HUES64 (cell line): ENCODE measurements at regions not wholly inside any gene's neighbourhood (a gene's known extent, or its start where the extent isn't known, plus 50 kb on each side); places are given as distances from the start of the nearest gene placed in this dataset.
A peak's percentile ranks its signal among the peaks of the same experiment; 100 is the strongest.

Experiments
- H3K27ac ChIP-seq: 2 replicates; pipeline ENCODE4 v1.7.0; 2013; ENCODE audit warnings: low read depth, low read length, inconsistent platforms
- H3K27me3 ChIP-seq: 2 replicates; pipeline ENCODE4 v1.6.1; 2013; ENCODE audit warnings: mild to moderate bottlenecking, low read length; ENCODE audit not compliant: insufficient read depth
- H3K36me3 ChIP-seq: 2 replicates; pipeline ENCODE4 v1.6.1; 2013; ENCODE audit warnings: mild to moderate bottlenecking, low read length; ENCODE audit not compliant: insufficient read depth
- H3K4me1 ChIP-seq: 2 replicates; pipeline ENCODE4 v1.6.1; 2013; ENCODE audit warnings: mild to moderate bottlenecking, low read length, moderate library complexity; ENCODE audit not compliant: insufficient read depth
- H3K4me3 ChIP-seq: 2 replicates; pipeline ENCODE4 v1.5.1; 2013; ENCODE audit warnings: mild to moderate bottlenecking, low read length, moderate library complexity
- H3K9ac ChIP-seq: 2 replicates; pipeline ENCODE4 v1.6.1; 2013; ENCODE audit warnings: mild to moderate bottlenecking, low read depth, low read length
- H3K9me3 ChIP-seq: 2 replicates; pipeline ENCODE4 v1.6.1; 2013; ENCODE audit warnings: low read depth, low read length; ENCODE audit not compliant: insufficient read depth
- WGBS: fragments of 150-250, 120-280 bp; methylation state at CpG from one replicate; pipeline ENCODE4 v1.1.7; 2013; ENCODE audit warnings: missing lambda C conversion rate; 5-methylcytosine and 5-hydroxymethylcytosine counted together

DNA sequence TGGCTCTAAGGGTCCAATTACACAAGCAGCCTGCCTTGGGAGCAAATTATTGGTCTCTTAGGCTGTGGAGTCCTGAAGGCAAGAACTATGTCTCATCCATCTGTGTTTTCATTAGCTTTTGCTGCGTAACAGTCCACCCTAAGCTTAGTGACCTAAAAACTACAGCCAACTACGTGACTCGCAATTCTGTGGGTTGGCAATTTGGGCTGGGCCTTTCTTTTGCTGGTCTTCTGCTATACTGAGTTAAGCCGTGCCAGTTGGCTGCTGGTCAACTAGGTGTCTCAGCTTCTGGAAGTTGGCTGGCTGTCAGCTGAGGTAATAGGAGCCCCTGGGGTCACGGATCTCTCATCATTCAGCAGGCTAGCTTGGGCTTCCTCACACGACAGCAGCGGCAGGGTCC, 205.6 kb upstream of the S100G start:
- H3K9me3 ChIP-seq: no peaks in the 10 kb centered on the region
- no peak overlapping the region for H3K4me3 ChIP-seq
- no peaks in the 10 kb centered on the region for H3K27me3 ChIP-seq
- no peak overlapping the region for H3K27ac ChIP-seq
- H3K9ac ChIP-seq: no peak overlapping the region
- WGBS: 94% methylated on average over 7 of the region's 7 CpGs
- H3K4me1 ChIP-seq: peaks cover 22% of the 10 kb centered on the region
- no peaks in the 10 kb centered on the region for H3K36me3 ChIP-seq

GRCh38 chrX:16445166-16445752, 204.7 kb upstream of the S100G start:
- H3K4me1 ChIP-seq: peaks cover 22% of the 10 kb centered on the region
- no peak overlapping the region for H3K27ac ChIP-seq
- H3K9me3 ChIP-seq: no peaks in the 10 kb centered on the region
- H3K27me3 ChIP-seq: no peaks in the 10 kb centered on the region
- no peak overlapping the region for H3K9ac ChIP-seq
- no peaks in the 10 kb centered on the region for H3K36me3 ChIP-seq
- 64% methylated on average over 6 of the region's 6 CpGs for WGBS
- no peak overlapping the region for H3K4me3 ChIP-seq

GRCh38 chrX:16451334-16451733, 198.6 kb upstream of the S100G start:
- H3K27ac ChIP-seq: no peak overlapping the region

GRCh38 chrX:16454926-16455325, 195.0 kb upstream of the S100G start:
- Histone ChIP-seq H3K9ac (no peak overlapping the region), H3K27me3 (no peaks in the 10 kb centered on the region)
- WGBS: 61% methylated on average over 1 of the region's 1 CpG

More at GRCh38 chrX:16451334-16451733, 198.6 kb upstream of the S100G start:
- Histone ChIP-seq H3K36me3 (no peaks in the 10 kb centered on the region), H3K4me3 (no peak overlapping the region), H3K9me3 (no peaks in the 10 kb centered on the region), H3K9ac (no peak overlapping the region), H3K27me3 (no peaks in the 10 kb centered on the region), H3K4me1 (peaks cover 14% of the 10 kb centered on the region)
- 96% methylated on average over 4 of the region's 4 CpGs for WGBS

DNA sequence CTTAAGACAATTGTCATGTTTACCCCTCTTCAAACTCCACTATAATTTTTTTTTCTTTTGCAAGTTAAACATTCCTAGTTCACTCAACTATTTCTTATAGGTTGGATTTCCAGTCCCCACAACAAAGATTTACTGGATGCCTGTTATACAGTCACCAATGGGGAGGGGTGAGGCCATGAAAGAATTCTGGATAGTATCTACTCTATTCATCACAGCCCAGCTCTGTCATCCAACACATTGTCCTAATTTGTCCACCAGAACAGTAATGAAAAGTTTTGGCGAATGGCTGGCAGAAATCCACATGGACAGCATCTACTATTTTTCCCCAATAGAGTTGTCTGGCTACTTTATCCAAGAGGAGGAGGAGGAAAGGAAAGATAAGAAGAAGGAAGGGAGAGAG, 192.7 kb upstream of the S100G start:
- H3K9me3 ChIP-seq: no peaks in the 10 kb centered on the region
- H3K36me3 ChIP-seq: no peaks in the 10 kb centered on the region

More at GRCh38 chrX:16454926-16455325, 195.0 kb upstream of the S100G start:
- H3K27ac ChIP-seq: no peak overlapping the region
- no peaks in the 10 kb centered on the region for H3K9me3 ChIP-seq
- no peaks in the 10 kb centered on the region for H3K4me1 ChIP-seq
- no peaks in the 10 kb centered on the region for H3K36me3 ChIP-seq
- no peak overlapping the region for H3K4me3 ChIP-seq

GRCh38 chrX:16458208-16458607, 191.8 kb upstream of the S100G start:
- Histone ChIP-seq H3K27ac (no peak overlapping the region), H3K36me3 (no peaks in the 10 kb centered on the region)

More for the DNA sequence above, 192.7 kb upstream of the S100G start:
- H3K4me1 ChIP-seq: no peaks in the 10 kb centered on the region
- no peak overlapping the region for H3K9ac ChIP-seq
- no peaks in the 10 kb centered on the region for H3K27me3 ChIP-seq
- no peak overlapping the region for H3K4me3 ChIP-seq
- WGBS: 100% methylated on average over 1 of the region's 1 CpG
- H3K27ac ChIP-seq: no peak overlapping the region

GRCh38 chrX:16459008-16459407, 190.9 kb upstream of the S100G start:
- Histone ChIP-seq H3K27me3 (no peaks in the 10 kb centered on the region), H3K27ac (no peak overlapping the region), H3K9me3 (no peaks in the 10 kb centered on the region), H3K9ac (no peak overlapping the region), H3K36me3 (no peaks in the 10 kb centered on the region), H3K4me3 (no peak overlapping the region), H3K4me1 (peaks cover 5% of the 10 kb centered on the region; the same call in 1 of the 2 replicates)
- 100% methylated on average over 2 of the region's 2 CpGs for WGBS

More at GRCh38 chrX:16458208-16458607, 191.8 kb upstream of the S100G start:
- WGBS: 88% methylated on average over 5 of the region's 5 CpGs
- no peak overlapping the region for H3K9ac ChIP-seq
- H3K4me1 ChIP-seq: no peaks in the 10 kb centered on the region
- no peak overlapping the region for H3K4me3 ChIP-seq
- H3K9me3 ChIP-seq: no peaks in the 10 kb centered on the region
- H3K27me3 ChIP-seq: no peaks in the 10 kb centered on the region

- WGBS: 94% methylated on average over 1 of the region's 1 CpG
- peaks cover 14% of the 10 kb centered on the region; the same call in 1 of the 2 replicates for H3K4me1 ChIP-seq
- H3K27ac ChIP-seq: no peak overlapping the region
- H3K4me3 ChIP-seq: no peak overlapping the region
- H3K9ac ChIP-seq: no peak overlapping the region
- no peaks in the 10 kb centered on the region for H3K27me3 ChIP-seq
- no peaks in the 10 kb centered on the region for H3K36me3 ChIP-seq
- no peaks in the 10 kb centered on the region for H3K9me3 ChIP-seq
Measured at GRCh38 chrX:16461968-16462367, 188.0 kb upstream of the S100G start.

GRCh38 chrX:16462912-16463311, 187.0 kb upstream of the S100G start:
- Histone ChIP-seq H3K36me3 (no peaks in the 10 kb centered on the region), H3K27ac (no peak overlapping the region; the same call in 1 of the 2 replicates), H3K9me3 (no peaks in the 10 kb centered on the region), H3K4me1 (peaks cover 14% of the 10 kb centered on the region; the same call in 1 of the 2 replicates), H3K27me3 (no peaks in the 10 kb centered on the region), H3K4me3 (no peak overlapping the region), H3K9ac (no peak overlapping the region)
- 94% methylated on average over 6 of the region's 6 CpGs for WGBS

GRCh38 chrX:16464369-16464768, 185.6 kb upstream of the S100G start:
- no peaks in the 10 kb centered on the region for H3K27me3 ChIP-seq
- H3K9me3 ChIP-seq: no peaks in the 10 kb centered on the region
- H3K4me3 ChIP-seq: no peak overlapping the region
- H3K27ac ChIP-seq: peak overlapping the region; percentile 59; the same call in 1 of the 2 replicates
- no peaks in the 10 kb centered on the region for H3K36me3 ChIP-seq
- no peak overlapping the region for H3K9ac ChIP-seq
- H3K4me1 ChIP-seq: peaks cover 14% of the 10 kb centered on the region; the same call in 1 of the 2 replicates
- WGBS: 12% methylated on average over 2 of the region's 4 CpGs

- H3K27ac ChIP-seq: peak overlapping the region; percentile 49; the same call in 1 of the 2 replicates
- 74% methylated on average over 3 of the region's 5 CpGs for WGBS
- no peaks in the 10 kb centered on the region for H3K27me3 ChIP-seq
- no peak overlapping the region for H3K4me3 ChIP-seq
- no peak overlapping the region for H3K9ac ChIP-seq
- no peaks in the 10 kb centered on the region for H3K9me3 ChIP-seq
- no peaks in the 10 kb centered on the region for H3K36me3 ChIP-seq
- H3K4me1 ChIP-seq: peaks cover 14% of the 10 kb centered on the region; the same call in 1 of the 2 replicates
Measured at GRCh38 chrX:16465081-16465876, 184.7 kb upstream of the S100G start.
